GM20000 (cell line): ENCODE measurements at regions not wholly inside any gene's neighbourhood (a gene's known extent, or its start where the extent isn't known, plus 50 kb on each side); places are given as distances from the start of the nearest gene placed in this dataset.

Source experiments
- DNase-seq: peaks from one replicate; pipeline ENCODE4 v3.0.0; 2012; ENCODE audit warnings: low spot score
- CTCF ChIP-seq: IDR thresholded peaks from 2 replicates; pipeline ENCODE4 v1.5.1; 2012; ENCODE audit warnings: mild to moderate bottlenecking, control low read depth; ENCODE audit errors: extremely low read depth, missing control alignments

- DNase-seq: no peak
- no peak for TF ChIP-seq CTCF
These were observed 236.3 kb downstream of the FOXD2 start for GRCh38 chr1:47674189-47674588.

- DNase-seq: no peak
- TF ChIP-seq CTCF: no peak
These were observed 237.3 kb downstream of the FOXD2 start for GRCh38 chr1:47675047-47675675.

GRCh38 chr1:47675721-47676120 is 237.9 kb downstream of the FOXD2 start:
- no peak for DNase-seq
- TF ChIP-seq CTCF: no peak

- no peak for TF ChIP-seq CTCF
- DNase-seq: no peak
These were observed 238.6 kb downstream of the FOXD2 start for GRCh38 chr1:47676311-47677054.

- TF ChIP-seq CTCF: no peak
- DNase-seq: no peak
These were observed 239.5 kb downstream of the FOXD2 start for GRCh38 chr1:47677241-47677940.

- no peak for DNase-seq
- no peak for TF ChIP-seq CTCF
These were observed 240.7 kb downstream of the FOXD2 start for GRCh38 chr1:47678464-47678980.

GRCh38 chr1:47679301-47679791 is 241.5 kb downstream of the FOXD2 start:
- DNase-seq: no peak

More at GRCh38 chr1:47679301-47679791, 241.5 kb downstream of the FOXD2 start:
- TF ChIP-seq CTCF: no peak
